ENCODE measurements at regions not wholly inside any gene's neighbourhood (a gene's known extent, or its start where the extent isn't known, plus 50 kb on each side); places are given as distances from the start of the nearest gene placed in this dataset.

- Histone ChIP-seq H3K27me3 (ENCODE audit: control insufficient read depth, insufficient read depth, low read length) (no peaks in the 10 kb centered on the region), H3K9ac (ENCODE audit: low read depth, low read length) (no peak overlapping the region), H4K8ac (ENCODE audit: low read depth in 2 of 2, low read length in 2 of 2) (no peak overlapping the region), H2BK120ac (ENCODE audit: low read depth, low read length) (no peak overlapping the region), H4K5ac (ENCODE audit: low read depth, low read length) (no peak overlapping the region), H4K91ac (ENCODE audit: insufficient read depth, low read depth, low read length) (no peak overlapping the region), H3K4me1 (ENCODE audit: control insufficient read depth, insufficient read depth, low read length) (peaks cover 2% of the 10 kb centered on the region), H2AFZ (replicated peaks; ENCODE audit: low read length, poor library complexity) (no peak overlapping the region), H3K4ac (ENCODE audit: low read depth, low read length) (no peak overlapping the region), H3K23ac (ENCODE audit: low read depth, low read length) (no peak overlapping the region), H2AK5ac (ENCODE audit: low read depth, low read length) (no peak overlapping the region), H2BK20ac (ENCODE audit: low read depth, low read length) (no peak overlapping the region), H3K27ac (ENCODE audit: insufficient read depth, low read length) (no peak overlapping the region), H2BK5ac (ENCODE audit: low read depth, low read length, poor library complexity, severe bottlenecking) (no peak overlapping the region), H3K9me1 (ENCODE audit: insufficient read depth, low read length) (no peaks in the 10 kb centered on the region; the same call in 1 of the 2 replicates), H3K4me3 (ENCODE audit: insufficient read depth, low read depth, low read length) (no peak overlapping the region), H4K20me1 (ENCODE audit: insufficient read depth, low read length) (no peaks in the 10 kb centered on the region), H3K79me1 (ENCODE audit: low read depth in 1 of 2, low read length in 2 of 2) (peaks cover 0 to 5% of the 10 kb centered on the region in 2 experiments; a peak in 1 of 4 replicates), H3K14ac (replicated peaks; ENCODE audit: low read depth, low read length) (no peak overlapping the region), H2BK15ac (ENCODE audit: low read depth, low read length) (no peak overlapping the region), H2AK9ac (replicated peaks; ENCODE audit: low read depth, low read length, poor library complexity) (no peak overlapping the region), H3K9me3 (ENCODE audit: control insufficient read depth, insufficient read depth, low read length) (no peaks in the 10 kb centered on the region), H3K56ac (ENCODE audit: extremely low read depth, insufficient read depth, low read length) (no peak overlapping the region), H3K36me3 (ENCODE audit: control insufficient read depth, insufficient read depth, low read length) (no peaks in the 10 kb centered on the region), H3K18ac (ENCODE audit: low read depth, low read length) (no peak overlapping the region), H3K4me2 (ENCODE audit: low read depth, low read length) (no peak overlapping the region)
- no CpG with 5 or more reads among the region's 1 CpG for WGBS, 2 experiments (ENCODE audit: extremely low coverage in 2 of 2, insufficient read length in 1 of 2)
- dilution Hi-C loops (cut with HindIII; ENCODE audit: low sequenced_read_pairs, unreplicated experiment): no loop called here
- ATAC-seq (ENCODE audit: low read depth) (no peak), DNase-seq (no peak)
- intact Hi-C loops (cut with micrococcal nuclease): no loop called here
- TF ChIP-seq FOS (IDR thresholded peaks at IDR 0.05; ENCODE audit: low read depth, low read length): no peak
- no peak for TF ChIP-seq NFE2L2 (IDR thresholded peaks at IDR 0.05; ENCODE audit: low read depth, low read length)
- TF ChIP-seq RFX5 (IDR thresholded peaks at IDR 0.05; ENCODE audit: low read depth, low read length): no peak
- TF ChIP-seq MXI1 (IDR thresholded peaks at IDR 0.05; ENCODE audit: borderline replicate concordance, low read depth, low read length): no peak
- TF ChIP-seq MAZ (IDR thresholded peaks at IDR 0.05; ENCODE audit: borderline replicate concordance, low read depth, low read length): no peak
- no peak for TF ChIP-seq CEBPB (IDR thresholded peaks at IDR 0.05; ENCODE audit: low read depth, low read length)
- no peak for TF ChIP-seq RCOR1 (IDR thresholded peaks at IDR 0.05; ENCODE audit: insufficient replicate concordance, low read length)
- TF ChIP-seq POLR2A (IDR thresholded peaks at IDR 0.05; ENCODE audit: low read depth, low read length): no peak
- no peak for TF ChIP-seq CHD1 (IDR thresholded peaks at IDR 0.05; ENCODE audit: low read depth, low read length)
- TF ChIP-seq MAFK (IDR thresholded peaks at IDR 0.05; ENCODE audit: low read depth, low read length): no peak
- TF ChIP-seq USF2 (IDR thresholded peaks at IDR 0.05; ENCODE audit: low read depth, low read length): no peak
- no peak for TF ChIP-seq RAD21 (IDR thresholded peaks at IDR 0.05; ENCODE audit: low read length)
- ChIA-PET CTCF (interaction anchor here (1.3 kb wide), 1 partner anchor 212 kb away, joined by 3 read pairs; no protein-coding TSS in a partner anchor), POLR2A (ENCODE audit: unreplicated experiment) (no interaction called here)
- in situ Hi-C loops (cut with MboI; ENCODE audit: low sequenced_read_pairs): no loop called here
- no TSS peak for BruUV-seq (replicated peaks)
Measured at GRCh38 chr3:150179330-150179729, 208.6 kb upstream of the PFN2 start.

Measured in IMR-90 (cell line).